GM23338 (cell line): ENCODE measurements at regions not wholly inside any gene's neighbourhood (a gene's known extent, or its start where the extent isn't known, plus 50 kb on each side); places are given as distances from the start of the nearest gene placed in this dataset.

Source experiments
- ATAC-seq: fragments of 200-7000 bp; cut with Tn5 transposase; 3 replicates; pipeline ENCODE4 v1.9.1; 2020
- DNase-seq: peaks from one replicate; pipeline ENCODE4 v3.0.0-alpha.2; 2015; ENCODE audit warnings: low spot score
- H2AFZ ChIP-seq: fragments of 200-600 bp; sonication (generic); 2 replicates; pipeline ENCODE4 v1.8.0; 2016; ENCODE audit warnings: antibody characterized with exemption, mild to moderate bottlenecking, moderate library complexity
- H3F3A ChIP-seq: fragments of 200-600 bp; sonication (generic); replicated peaks from 2 replicates; pipeline ENCODE4 v1.8.0; 2017; ENCODE audit warnings: antibody characterized with exemption, mixed run types, low read depth
- H3K27ac ChIP-seq: fragments of 200-600 bp; sonication (generic); 2 replicates; pipeline ENCODE4 v1.6.1; 2016; ENCODE audit warnings: low read depth
- H3K27me3 ChIP-seq: fragments of 200-600 bp; sonication (generic); 2 replicates; pipeline ENCODE4 v1.8.0; 2016; ENCODE audit warnings: mild to moderate bottlenecking, mixed run types, moderate library complexity; ENCODE audit not compliant: insufficient read depth
- H3K36me3 ChIP-seq: fragments of 200-600 bp; sonication (generic); 2 replicates; pipeline ENCODE4 v1.8.0; 2016; ENCODE audit warnings: mild to moderate bottlenecking; ENCODE audit not compliant: insufficient read depth
- H3K4me1 ChIP-seq: fragments of 200-600 bp; sonication (generic); 2 replicates; pipeline ENCODE4 v1.8.0; 2016; ENCODE audit warnings: mild to moderate bottlenecking, moderate library complexity; ENCODE audit not compliant: insufficient read depth
- H3K4me2 ChIP-seq: fragments of 200-600 bp; sonication (generic); 2 replicates; pipeline ENCODE4 v1.7.1; 2017; ENCODE audit warnings: mixed run types
- H3K4me3 ChIP-seq: fragments of 200-600 bp; sonication (generic); 2 replicates; pipeline ENCODE4 v1.6.1; 2016; ENCODE audit warnings: mixed run types
- H3K79me2 ChIP-seq: fragments of 200-600 bp; sonication (generic); replicated peaks from 2 replicates; pipeline ENCODE4 v1.8.0; 2017; ENCODE audit warnings: mild to moderate bottlenecking; ENCODE audit not compliant: insufficient read depth
- H3K9me2 ChIP-seq: fragments of 200-600 bp; sonication (generic); 2 replicates; pipeline ENCODE4 v1.8.0; 2017; ENCODE audit not compliant: insufficient read depth
- H4K20me1 ChIP-seq: fragments of 200-600 bp; sonication (generic); replicated peaks from 2 replicates; pipeline ENCODE4 v1.8.0; 2017; ENCODE audit warnings: mild to moderate bottlenecking; ENCODE audit not compliant: insufficient read depth
- H3K27ac Mint-ChIP-seq: 2 replicates; pipeline ENCODE4 v1.8.0; 2020; ENCODE audit warnings: inconsistent platforms, mild to moderate bottlenecking, moderate library complexity, mixed read lengths
- H3K27me3 Mint-ChIP-seq: 3 replicates; pipeline ENCODE4 v1.8.0; 2022; ENCODE audit warnings: low read depth, mild to moderate bottlenecking, moderate library complexity, mixed read lengths, inconsistent platforms; ENCODE audit not compliant: insufficient read depth, poor library complexity
- H3K36me3 Mint-ChIP-seq: 3 replicates; pipeline ENCODE4 v1.8.0; 2021; ENCODE audit warnings: low read depth, mild to moderate bottlenecking, inconsistent platforms, moderate library complexity, mixed read lengths
- H3K4me1 Mint-ChIP-seq: 3 replicates; pipeline ENCODE4 v1.8.0; 2020; ENCODE audit warnings: mild to moderate bottlenecking, inconsistent platforms, mixed read lengths
- H3K4me3 Mint-ChIP-seq: 3 replicates; pipeline ENCODE4 v1.8.0; 2021; ENCODE audit warnings: moderate library complexity, mild to moderate bottlenecking, inconsistent platforms, mixed read lengths
- H3K9me3 Mint-ChIP-seq: 3 replicates; pipeline ENCODE4 v1.8.0; 2020; ENCODE audit warnings: moderate library complexity, mild to moderate bottlenecking, inconsistent platforms, mixed read lengths
- EZH2 ChIP-seq: fragments of 200-600 bp; sonication (generic); IDR thresholded peaks from one replicate; pipeline ENCODE4 v1.8.0; 2017; ENCODE audit warnings: antibody characterized with exemption, mild to moderate bottlenecking, low read depth; ENCODE audit not compliant: unreplicated experiment
- EZH2phosphoT487 ChIP-seq: fragments of 200-600 bp; sonication (generic); IDR thresholded peaks from one replicate; pipeline ENCODE4 v1.8.1; 2018; ENCODE audit warnings: antibody characterized with exemption; ENCODE audit not compliant: unreplicated experiment
- JUNB ChIP-seq: IDR thresholded peaks from one replicate; pipeline ENCODE4 v1.6.1; 2016; ENCODE audit warnings: antibody characterized with exemption; ENCODE audit not compliant: unreplicated experiment
- NANOG ChIP-seq: IDR thresholded peaks from 2 replicates; pipeline ENCODE4 v1.6.1; 2016; ENCODE audit warnings: antibody characterized with exemption, borderline replicate concordance
- POLR2AphosphoS5 ChIP-seq: IDR thresholded peaks from 2 replicates; pipeline ENCODE4 v1.6.1; 2016; ENCODE audit warnings: antibody characterized with exemption, low read depth
- STAT1 ChIP-seq: IDR thresholded peaks from one replicate; pipeline ENCODE4 v1.6.1; 2016; ENCODE audit warnings: antibody characterized with exemption; ENCODE audit not compliant: unreplicated experiment
- ZNF114 ChIP-seq: fragments of 250-450 bp; sonication (Bioruptor Pico); IDR thresholded peaks from 2 replicates; pipeline ENCODE4 v1.5.0; 2020; ENCODE audit warnings: mild to moderate bottlenecking, moderate library complexity
- TF ChIP-seq, protein P1 (sequence below), 2 experiments: fragments of 200-600 bp in 1 of 2; sonication (generic) in 1 of 2; conservative IDR thresholded peaks; 2 replicates each; pipeline versions ENCODE4 v1.5.1 to v1.6.1; 2016 to 2017; ENCODE audit warnings: antibody characterized with exemption in 2 of 2, low read depth in 2 of 2, mild to moderate bottlenecking in 2 of 2, moderate library complexity in 1 of 2

DNA sequence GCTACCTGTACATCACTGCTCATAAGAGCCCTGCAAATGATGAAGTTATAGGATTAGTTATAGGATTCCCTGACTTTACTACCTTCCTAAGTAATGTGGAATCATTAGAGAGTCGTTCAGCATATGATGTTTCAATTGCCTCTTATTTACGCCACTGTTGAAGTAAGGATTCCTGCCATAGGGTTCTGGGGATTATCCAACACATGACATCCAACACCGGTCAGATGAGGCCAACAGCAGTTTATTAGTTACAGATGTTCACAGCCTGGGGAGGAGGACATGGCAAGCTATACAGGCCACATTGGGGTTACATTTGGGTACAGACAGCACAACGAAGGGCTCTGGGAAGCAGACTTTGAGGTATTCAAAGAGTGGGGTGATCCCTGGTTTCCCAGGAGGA is 134.1 kb upstream of the MC4R start:
- peaks cover 2% of the 10 kb centered on the region for H3K27me3 Mint-ChIP-seq

DNA sequence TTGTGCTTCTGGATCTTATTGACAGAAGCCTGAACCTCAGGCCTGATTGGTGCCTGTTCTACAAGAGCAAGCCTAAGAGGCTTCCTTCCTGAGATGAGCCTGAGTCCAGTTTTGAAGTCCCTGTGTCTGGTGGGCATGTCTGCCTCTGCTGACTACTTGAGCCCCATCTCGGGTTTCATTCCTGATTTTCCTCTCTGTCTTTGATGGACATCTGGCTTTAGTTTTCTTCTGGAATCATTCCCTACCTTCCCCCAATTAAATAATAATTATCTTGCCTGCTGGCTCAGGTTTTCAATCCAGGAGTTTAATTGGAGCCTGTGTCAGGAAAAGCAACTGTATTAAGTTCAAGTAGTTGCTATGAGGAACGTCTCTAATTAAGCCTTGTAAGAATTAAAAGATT is 135.5 kb upstream of the MC4R start:
- Mint-ChIP-seq H3K4me3 (no peak overlapping the region), H3K9me3 (no peaks in the 10 kb centered on the region), H3K27me3 (peaks cover 2% of the 10 kb centered on the region), H3K4me1 (no peaks in the 10 kb centered on the region), H3K27ac (no peak overlapping the region), H3K36me3 (no peaks in the 10 kb centered on the region)
- no peaks in the 10 kb centered on the region for H4K20me1 ChIP-seq
- TF ChIP-seq ZNF114 (CRISPR knock-in tag): no peak
- TF ChIP-seq EZH2: no peak
- TF ChIP-seq, protein P1, sequence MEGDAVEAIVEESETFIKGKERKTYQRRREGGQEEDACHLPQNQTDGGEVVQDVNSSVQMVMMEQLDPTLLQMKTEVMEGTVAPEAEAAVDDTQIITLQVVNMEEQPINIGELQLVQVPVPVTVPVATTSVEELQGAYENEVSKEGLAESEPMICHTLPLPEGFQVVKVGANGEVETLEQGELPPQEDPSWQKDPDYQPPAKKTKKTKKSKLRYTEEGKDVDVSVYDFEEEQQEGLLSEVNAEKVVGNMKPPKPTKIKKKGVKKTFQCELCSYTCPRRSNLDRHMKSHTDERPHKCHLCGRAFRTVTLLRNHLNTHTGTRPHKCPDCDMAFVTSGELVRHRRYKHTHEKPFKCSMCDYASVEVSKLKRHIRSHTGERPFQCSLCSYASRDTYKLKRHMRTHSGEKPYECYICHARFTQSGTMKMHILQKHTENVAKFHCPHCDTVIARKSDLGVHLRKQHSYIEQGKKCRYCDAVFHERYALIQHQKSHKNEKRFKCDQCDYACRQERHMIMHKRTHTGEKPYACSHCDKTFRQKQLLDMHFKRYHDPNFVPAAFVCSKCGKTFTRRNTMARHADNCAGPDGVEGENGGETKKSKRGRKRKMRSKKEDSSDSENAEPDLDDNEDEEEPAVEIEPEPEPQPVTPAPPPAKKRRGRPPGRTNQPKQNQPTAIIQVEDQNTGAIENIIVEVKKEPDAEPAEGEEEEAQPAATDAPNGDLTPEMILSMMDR (conservative IDR thresholded peaks at IDR 0.05; ENCODE audit: low read depth in 2 of 2): no peak
- no peak for TF ChIP-seq POLR2AphosphoS5
- TF ChIP-seq EZH2phosphoT487: no peak
- no peaks in the 10 kb centered on the region for H3K9me2 ChIP-seq
- no peak overlapping the region for H2AFZ ChIP-seq
- H3K4me1 ChIP-seq: no peaks in the 10 kb centered on the region
- H3K36me3 ChIP-seq: no peaks in the 10 kb centered on the region
- no peak overlapping the region for H3K4me2 ChIP-seq
- ATAC-seq: no peak
- H3K27me3 ChIP-seq: no peaks in the 10 kb centered on the region
- no peaks in the 10 kb centered on the region for H3F3A ChIP-seq
- no peak for DNase-seq
- no peak overlapping the region for H3K27ac ChIP-seq
- no peak overlapping the region for H3K4me3 ChIP-seq
- no peaks in the 10 kb centered on the region for H3K79me2 ChIP-seq

More for the DNA sequence above, 134.1 kb upstream of the MC4R start:
- Histone ChIP-seq H3F3A (no peaks in the 10 kb centered on the region), H3K4me1 (no peaks in the 10 kb centered on the region), H3K27me3 (no peaks in the 10 kb centered on the region), H3K27ac (no peak overlapping the region), H3K4me2 (no peak overlapping the region), H4K20me1 (no peaks in the 10 kb centered on the region), H3K9me2 (no peaks in the 10 kb centered on the region), H3K79me2 (no peaks in the 10 kb centered on the region), H2AFZ (no peak overlapping the region), H3K36me3 (no peaks in the 10 kb centered on the region), H3K4me3 (no peak overlapping the region)
- Mint-ChIP-seq H3K4me3 (no peak overlapping the region), H3K4me1 (no peaks in the 10 kb centered on the region), H3K27ac (no peak overlapping the region), H3K9me3 (no peaks in the 10 kb centered on the region), H3K36me3 (no peaks in the 10 kb centered on the region)
- ATAC-seq (no peak), DNase-seq (no peak)
- TF ChIP-seq NANOG: no peak

DNA sequence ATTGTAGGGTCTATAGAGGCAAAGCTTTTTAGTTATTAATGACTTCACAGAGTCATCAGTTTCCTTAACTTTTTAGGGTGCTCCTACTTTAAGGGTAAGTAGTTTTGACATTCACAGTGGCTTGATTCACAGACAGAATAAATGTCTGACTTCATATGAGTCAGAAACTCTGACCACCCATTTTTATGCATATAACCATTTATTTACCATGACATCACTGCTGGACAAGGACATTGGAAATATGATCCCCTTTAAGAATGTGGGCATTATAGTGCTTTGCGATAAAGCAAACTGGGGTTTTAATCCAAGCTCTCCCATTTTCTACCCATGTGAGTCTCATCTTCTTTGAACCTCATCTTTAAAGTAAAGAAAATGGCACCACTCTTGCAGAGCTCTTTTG is 162.0 kb upstream of the MC4R start:
- peaks cover 6% of the 10 kb centered on the region; the same call in 1 of the 2 replicates for H3K4me1 ChIP-seq
- Mint-ChIP-seq H3K9me3 (no peaks in the 10 kb centered on the region), H3K27ac (no peak overlapping the region), H3K36me3 (no peaks in the 10 kb centered on the region), H3K27me3 (no peaks in the 10 kb centered on the region), H3K4me1 (peaks cover 12% of the 10 kb centered on the region; the same call in 2 of the 3 replicates), H3K4me3 (no peak overlapping the region)
- no peak for TF ChIP-seq NANOG
- no peak for TF ChIP-seq STAT1
- no peak for TF ChIP-seq JUNB
- no peaks in the 10 kb centered on the region for H3K79me2 ChIP-seq
- H4K20me1 ChIP-seq: no peaks in the 10 kb centered on the region
- H3K36me3 ChIP-seq: no peaks in the 10 kb centered on the region
- H2AFZ ChIP-seq: no peak overlapping the region
- ATAC-seq (no peak), DNase-seq (no peak)
- H3K4me2 ChIP-seq: 0 out of 2 replicates have a peak overlapping the region, but pooled peaks have one; percentile 21
- no peaks in the 10 kb centered on the region for H3K9me2 ChIP-seq
- no peaks in the 10 kb centered on the region for H3K27me3 ChIP-seq
- no peak overlapping the region for H3K4me3 ChIP-seq
- no peaks in the 10 kb centered on the region for H3F3A ChIP-seq
- H3K27ac ChIP-seq: no peak overlapping the region
